Peyer's patch (tissue), 4 donors: ENCODE measurements at regions not wholly inside any gene's neighbourhood (a gene's known extent, or its start where the extent isn't known, plus 50 kb on each side); places are given as distances from the start of the nearest gene placed in this dataset.

Experiments used
- DNase-seq, 3 donors: peaks; one replicate each; pipeline ENCODE4 v3.0.0-alpha.2; 2017 to 2019
- H3K27ac ChIP-seq, 4 donors: fragments of 200-600 bp; sonication (generic); one replicate each; pipeline ENCODE4 v1.5.1; 2016 to 2019
- H3K27me3 ChIP-seq, 2 donors: fragments of 200-600 bp; sonication (generic); one replicate each; pipeline ENCODE4 v1.5.1; 2019
- H3K36me3 ChIP-seq, 3 donors: fragments of 200-600 bp; sonication (generic); one replicate each; pipeline ENCODE4 v1.5.1; 2016 to 2019
- H3K4me1 ChIP-seq, 4 donors: fragments of 200-600 bp; sonication (generic); one replicate each; pipeline ENCODE4 v1.5.1; 2016 to 2019
- H3K4me3 ChIP-seq, 4 donors: fragments of 200-600 bp; sonication (generic); 1 replicate in 3 of 4; 2 replicates in 1 of 4; pipeline ENCODE4 v1.5.1; 2016 to 2019; ENCODE audit warnings: mild to moderate bottlenecking in 1 of 4
- H3K9me3 ChIP-seq, 4 donors: fragments of 200-600 bp; sonication (generic); one replicate each; pipeline ENCODE4 v1.5.1; 2016 to 2019; ENCODE audit warnings: mild to moderate bottlenecking in 1 of 4
- POLR2A ChIP-seq, 2 donors: fragments of 450-650 bp; IDR thresholded peaks; one replicate each; pipeline ENCODE4 v1.5.1; 2017; ENCODE audit warnings: antibody characterized with exemption in 2 of 2, mild to moderate bottlenecking in 2 of 2, moderate library complexity in 2 of 2
- TF ChIP-seq, protein P1 (sequence below), 6 experiments: fragments of 450-650 bp in 4 of 6; fragments of 200-600 bp in 2 of 6; sonication (generic) in 1 of 6; IDR thresholded peaks; one replicate each; pipeline ENCODE4 v1.5.1; 2017 to 2019; ENCODE audit warnings: antibody characterized with exemption in 6 of 6, mild to moderate bottlenecking in 3 of 6, moderate library complexity in 1 of 6

DNA sequence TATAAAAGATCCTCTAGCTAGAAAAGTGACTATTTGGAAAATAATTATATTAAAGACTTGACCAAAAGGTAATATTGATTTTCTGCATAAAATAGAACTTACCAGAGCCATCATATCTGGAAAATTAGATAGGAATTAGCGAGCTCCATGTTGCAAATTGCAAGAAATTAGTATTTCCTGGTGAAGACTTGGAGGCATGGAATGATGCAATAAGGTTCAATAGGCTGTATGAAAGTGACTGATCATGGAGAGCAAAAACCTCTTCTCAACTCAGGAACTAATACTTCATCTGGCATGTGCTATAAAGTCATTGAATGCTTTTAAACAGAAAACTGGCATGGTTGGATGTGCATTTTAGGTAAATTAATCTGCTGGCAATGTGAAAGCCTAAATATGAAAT lies 66.3 kb upstream of the UFM1 start:
- no peaks in the 10 kb centered on the region for H3K27me3 ChIP-seq
- no peak overlapping the region for H3K27ac ChIP-seq
- H3K4me1 ChIP-seq = no peaks in the 10 kb centered on the region
- no peaks in the 10 kb centered on the region for H3K9me3 ChIP-seq
- DNase-seq = no peak
- no peak for TF ChIP-seq POLR2A (IDR thresholded peaks at IDR 0.05)
- TF ChIP-seq, protein P1, sequence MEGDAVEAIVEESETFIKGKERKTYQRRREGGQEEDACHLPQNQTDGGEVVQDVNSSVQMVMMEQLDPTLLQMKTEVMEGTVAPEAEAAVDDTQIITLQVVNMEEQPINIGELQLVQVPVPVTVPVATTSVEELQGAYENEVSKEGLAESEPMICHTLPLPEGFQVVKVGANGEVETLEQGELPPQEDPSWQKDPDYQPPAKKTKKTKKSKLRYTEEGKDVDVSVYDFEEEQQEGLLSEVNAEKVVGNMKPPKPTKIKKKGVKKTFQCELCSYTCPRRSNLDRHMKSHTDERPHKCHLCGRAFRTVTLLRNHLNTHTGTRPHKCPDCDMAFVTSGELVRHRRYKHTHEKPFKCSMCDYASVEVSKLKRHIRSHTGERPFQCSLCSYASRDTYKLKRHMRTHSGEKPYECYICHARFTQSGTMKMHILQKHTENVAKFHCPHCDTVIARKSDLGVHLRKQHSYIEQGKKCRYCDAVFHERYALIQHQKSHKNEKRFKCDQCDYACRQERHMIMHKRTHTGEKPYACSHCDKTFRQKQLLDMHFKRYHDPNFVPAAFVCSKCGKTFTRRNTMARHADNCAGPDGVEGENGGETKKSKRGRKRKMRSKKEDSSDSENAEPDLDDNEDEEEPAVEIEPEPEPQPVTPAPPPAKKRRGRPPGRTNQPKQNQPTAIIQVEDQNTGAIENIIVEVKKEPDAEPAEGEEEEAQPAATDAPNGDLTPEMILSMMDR (IDR thresholded peaks at IDR 0.05) = no peak
- no peaks in the 10 kb centered on the region for H3K36me3 ChIP-seq
- no peak overlapping the region for H3K4me3 ChIP-seq

DNA sequence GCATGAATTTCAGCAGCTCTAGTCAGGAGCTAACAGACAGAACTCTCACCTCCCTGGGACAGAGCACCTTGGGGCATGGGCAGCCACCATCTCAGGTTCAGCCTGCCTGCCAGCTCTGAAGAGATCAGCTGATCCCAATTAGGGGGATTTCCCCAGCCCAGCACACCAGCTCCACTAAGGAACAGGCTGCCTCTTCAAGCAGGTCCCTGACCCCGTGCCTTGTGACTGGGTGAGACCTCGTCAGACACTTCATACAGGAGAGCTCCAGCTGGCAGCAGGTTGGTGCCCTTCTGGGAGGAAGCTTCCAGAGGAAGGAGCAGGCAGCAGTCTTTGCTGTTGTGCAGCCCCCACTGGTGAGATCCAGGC lies 84.5 kb upstream of the UFM1 start:
- Histone ChIP-seq H3K27me3 (no peaks in the 10 kb centered on the region), H3K4me3 (no peak overlapping the region), H3K27ac (no peak overlapping the region), H3K4me1 (no peaks in the 10 kb centered on the region), H3K36me3 (no peaks in the 10 kb centered on the region), H3K9me3 (no peaks in the 10 kb centered on the region)
- TF ChIP-seq, protein P1 (IDR thresholded peaks at IDR 0.05) = no peak
- no peak for TF ChIP-seq POLR2A (IDR thresholded peaks at IDR 0.05)
- no peak for DNase-seq

DNA sequence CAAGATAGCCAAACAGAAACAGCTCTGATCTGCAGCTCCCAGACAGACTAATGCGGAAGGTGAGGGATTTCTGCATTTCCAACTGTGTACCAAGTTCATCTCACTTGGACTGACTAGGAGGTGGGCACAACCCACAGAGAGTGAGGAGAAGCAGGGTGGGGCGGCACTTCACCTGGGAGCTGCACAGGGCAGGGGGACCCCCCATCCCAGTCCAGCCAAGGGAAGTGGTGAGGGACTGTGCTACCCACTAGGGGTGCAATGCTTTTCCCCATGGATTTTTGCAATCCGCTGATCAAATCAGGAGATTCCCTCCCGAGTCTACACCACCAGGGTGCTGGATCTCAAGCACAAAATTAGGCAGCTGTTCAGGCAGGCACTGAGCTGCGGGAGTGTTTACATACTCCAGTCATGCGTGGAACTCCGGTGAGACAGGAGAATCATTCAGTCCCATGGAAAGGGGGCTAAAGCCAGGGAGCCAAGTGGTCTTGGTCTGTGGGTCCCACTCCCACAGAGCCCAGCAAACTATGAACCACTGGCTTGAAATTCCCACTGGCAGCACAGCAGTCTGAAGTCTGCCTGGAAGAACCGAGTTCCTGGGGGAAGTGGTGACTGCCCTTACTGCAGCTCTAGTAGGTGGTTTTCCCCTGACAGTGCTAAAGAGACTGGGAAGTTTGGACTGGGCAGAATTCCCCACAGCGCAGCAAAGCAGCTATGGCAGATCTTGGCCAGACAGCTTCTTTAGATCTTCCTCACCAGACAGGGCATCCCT lies 85.1 kb upstream of the UFM1 start:
- Histone ChIP-seq H3K36me3 (no peaks in the 10 kb centered on the region), H3K27ac (no peak overlapping the region), H3K4me3 (no peak overlapping the region), H3K9me3 (no peaks in the 10 kb centered on the region), H3K4me1 (no peaks in the 10 kb centered on the region), H3K27me3 (no peaks in the 10 kb centered on the region)
- no peak for TF ChIP-seq POLR2A (IDR thresholded peaks at IDR 0.05)
- TF ChIP-seq, protein P1 (IDR thresholded peaks at IDR 0.05) = no peak
- no peak for DNase-seq

DNA sequence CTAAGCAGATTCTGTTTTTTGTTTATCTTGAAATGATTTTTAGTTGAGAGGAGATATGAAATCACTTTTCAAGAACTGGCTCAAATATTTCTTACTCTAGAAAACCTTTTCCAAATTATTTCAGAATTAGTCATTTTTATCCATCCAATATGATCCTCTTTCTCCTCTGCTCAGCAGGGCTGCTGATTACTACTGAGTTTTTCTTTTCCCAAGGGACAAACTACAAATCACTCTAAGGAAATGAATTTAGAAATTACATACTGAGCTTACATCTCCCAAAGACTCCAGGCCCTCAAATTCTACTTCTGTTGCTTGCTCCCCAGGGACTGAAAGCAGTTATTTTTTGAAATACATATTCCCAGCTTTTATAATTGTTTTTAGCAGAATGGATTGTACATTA lies 87.4 kb upstream of the UFM1 start:
- no peak for DNase-seq
- Histone ChIP-seq H3K36me3 (no peaks in the 10 kb centered on the region), H3K4me3 (no peak overlapping the region), H3K27ac (no peak overlapping the region), H3K9me3 (no peaks in the 10 kb centered on the region), H3K27me3 (no peaks in the 10 kb centered on the region), H3K4me1 (no peaks in the 10 kb centered on the region)
- TF ChIP-seq, protein P1 (IDR thresholded peaks at IDR 0.05) = no peak
- no peak for TF ChIP-seq POLR2A (IDR thresholded peaks at IDR 0.05)

DNA sequence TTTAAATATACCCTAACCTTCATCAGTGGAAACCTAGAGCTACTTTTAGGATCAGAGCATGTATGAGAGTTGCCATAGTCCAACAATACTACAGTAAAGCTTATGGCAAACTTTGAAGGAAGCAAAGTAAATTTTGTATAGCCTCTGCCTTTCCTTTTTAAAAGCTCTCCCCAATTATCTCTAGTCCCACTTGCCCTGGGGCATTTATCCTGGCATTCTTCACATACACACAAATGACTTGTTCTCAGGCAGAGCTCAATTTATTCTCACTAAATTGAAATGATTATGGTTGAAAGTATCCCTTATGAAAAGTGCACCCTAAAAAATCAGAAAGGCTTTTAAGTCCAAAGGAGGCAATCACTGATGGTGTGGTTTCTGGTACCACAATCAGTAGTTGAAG lies 94.1 kb upstream of the UFM1 start:
- TF ChIP-seq, protein P1 (IDR thresholded peaks at IDR 0.05) = no peak
- TF ChIP-seq POLR2A (IDR thresholded peaks at IDR 0.05) = no peak

DNA sequence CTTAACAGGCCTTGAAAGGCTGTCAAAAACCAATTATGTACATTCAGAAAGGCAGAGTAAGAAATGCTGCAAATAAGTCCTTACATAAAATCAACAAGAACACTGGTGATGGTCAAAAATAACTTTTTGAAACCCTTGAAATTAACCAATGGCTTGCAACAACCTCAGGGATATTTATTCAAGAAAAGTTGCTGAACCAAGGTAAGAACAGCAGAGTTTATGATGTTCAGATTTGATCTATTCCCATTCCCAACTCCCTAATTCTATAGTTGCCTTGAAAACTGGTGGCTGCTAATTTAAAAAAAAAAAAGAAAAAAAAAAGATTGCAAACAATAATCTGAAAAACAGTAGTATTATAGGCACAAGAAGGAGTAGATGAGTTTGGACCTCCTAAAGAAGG lies 109.8 kb upstream of the UFM1 start:
- Histone ChIP-seq H3K4me1 (no peaks in the 10 kb centered on the region), H3K4me3 (no peak overlapping the region), H3K27me3 (no peaks in the 10 kb centered on the region), H3K9me3 (no peaks in the 10 kb centered on the region), H3K27ac (no peak overlapping the region), H3K36me3 (no peaks in the 10 kb centered on the region)
- DNase-seq = no peak
- TF ChIP-seq, protein P1 (IDR thresholded peaks at IDR 0.05) = no peak
- TF ChIP-seq POLR2A (IDR thresholded peaks at IDR 0.05) = no peak

More for the DNA sequence above, 94.1 kb upstream of the UFM1 start:
- H3K9me3 ChIP-seq = no peaks in the 10 kb centered on the region
- no peaks in the 10 kb centered on the region for H3K4me1 ChIP-seq
- no peak overlapping the region for H3K4me3 ChIP-seq
- H3K36me3 ChIP-seq = no peaks in the 10 kb centered on the region
- no peak for DNase-seq
- H3K27me3 ChIP-seq = no peaks in the 10 kb centered on the region
- no peak overlapping the region for H3K27ac ChIP-seq
